ENCODE measurements at regions not wholly inside any gene's neighbourhood (a gene's known extent, or its start where the extent isn't known, plus 50 kb on each side); places are given as distances from the start of the nearest gene placed in this dataset.

DNA sequence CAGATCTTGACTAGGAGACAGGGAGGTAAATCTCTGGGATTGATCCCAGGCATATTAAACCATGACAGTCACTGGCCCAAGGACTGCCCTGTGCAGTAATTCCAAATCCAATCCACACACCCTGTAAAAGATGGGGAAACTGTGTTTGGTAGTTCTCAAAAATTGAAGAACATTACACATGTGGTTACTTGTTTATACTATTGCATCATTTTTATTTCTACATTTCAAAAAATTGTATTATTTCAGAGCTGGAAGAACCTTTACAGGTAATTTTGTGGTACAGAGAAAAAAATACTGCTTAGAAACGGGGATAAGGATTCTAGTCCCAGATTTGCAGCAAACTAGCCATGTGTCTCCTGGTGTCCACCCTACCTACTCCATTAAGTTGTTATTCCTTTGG is 400.5 kb downstream of the LRIG3 start:
- no peak overlapping the region for H3K4me3 ChIP-seq (ENCODE audit: low read depth in 1 of 3, low read length in 3 of 3)

More for the DNA sequence above, 400.5 kb downstream of the LRIG3 start:
- DNase-seq (ENCODE audit: low spot score), result no peak
- Histone ChIP-seq H3K27me3 (ENCODE audit: control insufficient read depth in 4 of 4, insufficient read depth in 4 of 4, low read length in 3 of 4) (no peaks in the 10 kb centered on the region), H3K4me1 (ENCODE audit: control insufficient read depth in 4 of 4, insufficient read depth in 4 of 4, low read length in 3 of 4) (no peaks in the 10 kb centered on the region), H3K36me3 (ENCODE audit: control insufficient read depth in 4 of 4, insufficient read depth in 3 of 4, low read depth in 1 of 4, low read length in 3 of 4) (no peaks in the 10 kb centered on the region), H3K9ac (ENCODE audit: low read depth in 1 of 2, low read length in 2 of 2) (no peak overlapping the region), H3K27ac (ENCODE audit: low read depth in 1 of 2, low read length in 2 of 2) (no peak overlapping the region), H3K9me3 (ENCODE audit: control insufficient read depth in 4 of 4, low read length in 3 of 4) (peaks cover 0 to 15% (median 4%) of the 10 kb centered on the region in 4 donors)
- TF ChIP-seq FOXA2 (IDR thresholded peaks at IDR 0.05), result no peak
- TF ChIP-seq REST (IDR thresholded peaks at IDR 0.05), result no peak
- TF ChIP-seq RXRA (IDR thresholded peaks at IDR 0.05), result no peak
- TF ChIP-seq EGR1 (IDR thresholded peaks at IDR 0.05; ENCODE audit: low read depth in 2 of 2), result no peak
- TF ChIP-seq, protein P1, sequence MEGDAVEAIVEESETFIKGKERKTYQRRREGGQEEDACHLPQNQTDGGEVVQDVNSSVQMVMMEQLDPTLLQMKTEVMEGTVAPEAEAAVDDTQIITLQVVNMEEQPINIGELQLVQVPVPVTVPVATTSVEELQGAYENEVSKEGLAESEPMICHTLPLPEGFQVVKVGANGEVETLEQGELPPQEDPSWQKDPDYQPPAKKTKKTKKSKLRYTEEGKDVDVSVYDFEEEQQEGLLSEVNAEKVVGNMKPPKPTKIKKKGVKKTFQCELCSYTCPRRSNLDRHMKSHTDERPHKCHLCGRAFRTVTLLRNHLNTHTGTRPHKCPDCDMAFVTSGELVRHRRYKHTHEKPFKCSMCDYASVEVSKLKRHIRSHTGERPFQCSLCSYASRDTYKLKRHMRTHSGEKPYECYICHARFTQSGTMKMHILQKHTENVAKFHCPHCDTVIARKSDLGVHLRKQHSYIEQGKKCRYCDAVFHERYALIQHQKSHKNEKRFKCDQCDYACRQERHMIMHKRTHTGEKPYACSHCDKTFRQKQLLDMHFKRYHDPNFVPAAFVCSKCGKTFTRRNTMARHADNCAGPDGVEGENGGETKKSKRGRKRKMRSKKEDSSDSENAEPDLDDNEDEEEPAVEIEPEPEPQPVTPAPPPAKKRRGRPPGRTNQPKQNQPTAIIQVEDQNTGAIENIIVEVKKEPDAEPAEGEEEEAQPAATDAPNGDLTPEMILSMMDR (IDR thresholded peaks at IDR 0.05; ENCODE audit: low read depth, low read length, missing input control), result no peak
- no peak for TF ChIP-seq ZBTB33 (IDR thresholded peaks at IDR 0.05)
- TF ChIP-seq JUND (IDR thresholded peaks at IDR 0.05), result no peak
- no peak for TF ChIP-seq RAD21 (IDR thresholded peaks at IDR 0.05)
- no peak for TF ChIP-seq NR2F2 (IDR thresholded peaks at IDR 0.05)
- TF ChIP-seq HNF4G (IDR thresholded peaks at IDR 0.05), result no peak
- no peak for TF ChIP-seq FOXA1 (IDR thresholded peaks at IDR 0.05)
- TF ChIP-seq YY1 (IDR thresholded peaks at IDR 0.05), result no peak
- TF ChIP-seq, protein P2, sequence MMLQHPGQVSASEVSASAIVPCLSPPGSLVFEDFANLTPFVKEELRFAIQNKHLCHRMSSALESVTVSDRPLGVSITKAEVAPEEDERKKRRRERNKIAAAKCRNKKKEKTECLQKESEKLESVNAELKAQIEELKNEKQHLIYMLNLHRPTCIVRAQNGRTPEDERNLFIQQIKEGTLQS (IDR thresholded peaks at IDR 0.05), result no peak
- no peak for TF ChIP-seq SP1 (IDR thresholded peaks at IDR 0.05)
- WGBS, result 64% methylated on average over 1 of the region's 1 CpG

Data from liver (tissue), 8 donors.